Left hindlimb (tissue), 1 donor: ENCODE measurements at regions not wholly inside any gene's neighbourhood (a gene's known extent, or its start where the extent isn't known, plus 50 kb on each side); places are given as distances from the start of the nearest gene placed in this dataset.
"Not testable (repeated sequence)": the region's sequence is repeated elsewhere in the genome, so short reads cannot be mapped to it uniquely, and the experiment has no call there.

Source experiments
- DNase-seq: peaks from one replicate; pipeline ENCODE4 v3.0.0-alpha.2; 2018

DNA sequence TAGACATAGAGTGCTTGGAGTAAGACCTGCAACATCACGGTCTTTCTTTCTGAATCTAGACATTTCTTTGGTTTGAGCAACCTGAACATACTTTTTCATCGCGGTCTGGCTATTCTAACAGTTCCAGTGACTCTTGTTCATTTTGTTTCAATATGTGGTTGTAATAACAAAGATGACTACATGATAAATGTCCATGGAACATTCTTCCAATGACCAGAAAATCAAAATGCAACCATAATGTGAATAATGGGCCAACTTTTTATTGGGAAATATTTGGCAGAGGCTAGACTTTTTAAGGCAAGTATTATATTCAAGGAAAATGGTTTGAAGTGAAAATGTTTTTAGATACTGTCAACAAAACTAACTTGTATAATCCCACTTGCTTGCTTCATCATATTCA is 282.5 kb downstream of the INHBA start:
- DNase-seq = no peak

GRCh38 chr7:41418337-41418736 is 284.6 kb downstream of the INHBA start:
- no peak for DNase-seq

DNA sequence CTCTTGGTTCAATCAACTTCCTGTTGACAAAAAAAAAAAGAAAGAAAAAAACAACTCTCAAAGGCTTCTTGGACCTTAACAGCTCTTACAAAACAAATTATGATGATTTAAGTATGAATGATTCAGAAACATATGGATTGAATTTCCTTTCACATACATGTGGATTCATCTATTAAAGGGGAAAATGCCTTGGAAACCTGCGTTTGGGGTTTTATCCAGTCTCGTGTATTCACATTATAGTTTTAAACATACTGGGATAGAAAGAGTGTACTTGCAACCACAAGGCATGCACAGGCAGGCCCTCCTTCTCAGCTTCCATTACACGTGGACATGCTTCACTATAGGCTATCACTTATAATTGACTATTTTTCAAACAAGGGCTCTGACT is 286.7 kb downstream of the INHBA start:
- no peak for DNase-seq

- DNase-seq = no peak
Measured at GRCh38 chr7:41415471-41416207, 287.3 kb downstream of the INHBA start.

GRCh38 chr7:41415051-41415450 is 287.8 kb downstream of the INHBA start:
- DNase-seq = no peak

- no peak for DNase-seq
Measured at GRCh38 chr7:41404375-41405074, 298.4 kb downstream of the INHBA start.

DNA sequence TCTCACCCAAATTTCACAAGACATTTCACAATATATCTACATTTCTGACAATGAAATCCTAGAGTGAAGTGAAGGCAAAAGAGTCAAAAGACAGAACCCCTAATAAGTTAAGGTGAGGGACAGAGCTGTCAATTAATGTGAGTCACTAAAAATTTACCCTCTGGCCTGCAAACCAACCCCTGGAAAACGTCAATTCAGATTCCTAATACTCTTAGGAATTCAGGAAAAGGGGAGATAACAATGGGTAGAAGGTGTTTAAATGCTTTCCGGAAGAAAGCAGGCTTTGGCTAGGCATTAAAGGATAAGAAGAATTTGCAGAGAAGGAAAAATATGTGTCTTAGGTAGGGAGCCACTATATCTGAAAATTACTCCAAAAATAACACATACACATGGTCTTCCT is 299.6 kb downstream of the INHBA start:
- DNase-seq = no peak

GRCh38 chr7:41401833-41402232 is 301.1 kb downstream of the INHBA start:
- DNase-seq = no peak

- no peak for DNase-seq
Measured at GRCh38 chr7:41399171-41399570, 303.7 kb downstream of the INHBA start.

DNA sequence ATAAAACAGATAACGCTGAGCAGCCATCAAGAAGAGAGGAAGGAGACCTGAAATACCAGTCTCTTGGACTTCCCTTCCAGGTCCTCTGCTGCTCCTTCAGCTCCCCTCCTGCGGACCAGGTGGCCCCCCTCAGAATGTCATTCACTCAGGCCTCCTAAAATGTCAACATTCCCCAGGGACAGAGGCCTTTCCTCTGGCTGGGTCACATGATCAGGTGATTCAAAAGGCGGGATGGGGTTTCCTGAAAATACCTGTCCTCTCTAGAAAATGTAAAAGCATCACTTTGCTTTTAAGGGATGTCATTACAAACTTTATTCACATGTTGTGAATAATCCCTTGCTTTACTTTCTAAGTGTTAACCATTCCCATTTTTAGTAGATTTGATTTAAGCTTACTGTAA is 311.1 kb downstream of the INHBA start:
- no peak for DNase-seq

DNA sequence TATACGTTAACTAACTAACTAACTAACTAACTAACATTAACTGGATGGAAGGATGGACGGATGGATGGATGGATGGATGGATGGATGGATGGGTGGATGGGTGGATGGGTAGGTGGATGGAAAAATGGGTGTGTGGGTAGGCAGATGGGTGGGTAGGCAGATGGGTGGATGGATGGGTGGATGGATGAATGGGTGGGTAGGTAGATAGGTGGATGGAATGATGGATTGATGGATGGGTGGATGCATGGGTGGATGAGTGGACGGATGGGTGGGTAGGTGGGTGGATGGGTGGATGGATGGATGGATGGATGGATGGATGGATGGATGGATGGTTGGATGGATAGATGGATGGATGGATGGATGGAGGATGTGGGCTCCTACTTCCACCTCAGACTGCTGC is 314.0 kb downstream of the INHBA start:
- not testable (repeated sequence) for DNase-seq

DNA sequence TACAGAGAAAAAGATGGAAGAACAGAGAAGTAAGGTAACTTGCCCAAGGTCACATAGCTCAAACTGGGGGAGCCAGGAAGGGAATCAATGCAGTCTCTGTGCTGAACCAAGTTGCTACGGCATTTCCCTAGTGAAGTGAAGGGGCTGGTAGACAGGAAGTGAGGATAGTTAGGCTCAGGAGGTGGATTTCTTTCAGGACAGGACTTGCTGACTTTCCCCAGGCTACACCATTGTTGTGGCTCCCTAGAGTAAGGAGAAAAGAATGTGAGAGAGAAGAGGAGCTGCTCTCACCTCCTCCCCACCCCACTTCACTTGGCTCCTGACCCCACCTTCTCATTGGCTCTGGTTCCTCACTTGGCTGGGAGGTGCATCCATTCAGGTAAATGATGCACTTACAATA is 316.9 kb downstream of the INHBA start:
- no peak for DNase-seq

GRCh38 chr7:41384418-41384817 is 318.5 kb downstream of the INHBA start:
- DNase-seq = no peak

- no peak for DNase-seq
Measured at GRCh38 chr7:41383596-41383995, 319.3 kb downstream of the INHBA start.

- no peak for DNase-seq
Measured at GRCh38 chr7:41378156-41378555, 324.7 kb downstream of the INHBA start.

DNA sequence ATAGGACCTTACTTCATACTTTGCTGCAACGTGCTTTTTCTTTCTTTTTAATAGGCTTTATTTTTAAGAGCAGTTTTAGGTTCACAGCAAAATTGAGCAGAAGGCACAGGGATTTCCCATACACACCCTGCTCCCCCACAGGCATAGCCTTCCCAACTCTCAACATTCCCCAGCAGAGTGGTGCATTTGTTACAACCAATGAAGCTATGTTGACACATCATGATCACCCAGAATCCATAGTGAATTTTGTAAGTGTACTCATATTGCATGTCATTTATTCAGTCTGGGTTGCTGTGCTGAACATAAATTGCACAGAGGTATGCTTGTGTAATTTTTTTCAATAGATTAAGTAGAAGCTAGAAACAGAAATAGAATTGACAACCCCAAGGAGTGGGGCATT is 327.3 kb downstream of the INHBA start:
- DNase-seq = no peak

DNA sequence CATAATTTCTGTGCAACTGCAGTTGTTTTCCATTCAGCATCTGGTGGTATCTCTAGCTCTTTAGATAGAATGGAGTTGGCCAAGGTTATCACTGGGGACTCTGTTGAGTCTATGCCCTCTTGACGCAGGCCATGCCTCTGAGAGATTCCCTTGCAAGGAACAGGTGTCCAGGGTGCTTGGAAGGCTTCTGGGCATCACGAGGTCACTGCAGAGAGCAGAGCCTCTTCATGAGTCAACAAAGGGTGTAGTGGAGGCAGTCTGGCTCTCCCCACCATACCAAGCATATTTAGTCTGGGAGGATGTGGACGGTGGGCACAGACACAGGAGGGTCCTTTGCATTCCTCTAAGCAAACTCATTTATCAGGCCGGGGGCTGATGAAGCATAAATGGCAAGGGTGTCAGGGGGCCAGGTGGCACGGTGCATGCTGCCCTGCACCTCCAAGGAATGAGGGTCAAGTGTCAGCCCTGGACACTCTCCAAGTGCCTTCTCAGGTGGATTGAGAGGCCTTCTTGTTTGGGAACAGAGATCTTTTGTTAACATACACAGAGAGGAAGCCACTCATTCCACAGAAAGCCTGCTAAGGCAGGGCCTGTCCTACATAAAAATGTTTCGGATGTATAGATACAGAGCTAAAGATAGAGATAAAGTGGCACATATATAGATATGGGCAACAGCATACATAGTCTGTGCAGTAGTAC is 328.6 kb downstream of the INHBA start:
- no peak for DNase-seq

DNA sequence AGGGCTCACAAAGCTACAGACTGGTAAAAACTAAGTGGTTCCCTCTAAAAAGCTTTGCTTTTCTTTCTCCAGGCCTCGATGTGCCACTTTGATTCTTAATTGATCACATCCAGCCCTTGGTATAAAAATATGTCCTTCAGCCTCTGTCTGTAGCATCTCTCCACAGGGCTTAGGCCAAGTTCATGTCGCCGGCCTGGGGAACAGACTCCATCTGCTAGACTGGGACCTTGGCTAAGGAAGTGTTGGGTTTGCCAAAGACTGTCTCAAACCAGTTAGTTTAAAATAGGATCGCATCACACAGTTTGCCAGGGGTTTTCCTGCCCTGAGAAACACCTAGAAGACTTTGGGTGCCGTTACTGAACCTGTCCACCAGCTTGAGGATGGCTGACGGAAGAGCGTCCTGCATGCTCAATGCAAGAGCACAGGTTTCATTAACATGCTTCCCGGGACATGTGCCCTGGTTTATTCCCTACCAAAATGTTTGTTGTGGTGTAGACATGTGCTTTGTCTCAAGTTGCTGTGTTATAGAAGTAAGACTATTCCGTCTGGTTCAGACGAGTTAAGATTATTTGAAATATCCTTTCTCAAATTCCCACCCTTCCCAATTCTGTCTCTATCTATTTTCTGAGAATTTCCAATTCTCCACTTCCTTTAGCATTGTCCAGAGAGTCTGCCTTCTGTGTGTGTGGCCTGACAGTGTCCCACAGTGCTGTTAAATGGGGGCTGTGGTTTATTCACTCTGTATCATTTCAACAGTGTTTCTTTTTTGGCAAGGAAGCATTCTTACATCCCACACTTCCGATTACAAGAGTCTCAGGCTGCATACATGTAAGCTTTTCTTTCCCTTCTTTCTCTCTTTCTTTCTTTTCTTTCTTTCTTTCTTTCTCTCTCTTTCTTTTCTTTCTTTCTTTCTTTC is 334.7 kb downstream of the INHBA start:
- DNase-seq = no peak

GRCh38 chr7:41351091-41351490 is 351.8 kb downstream of the INHBA start:
- DNase-seq = no peak

- DNase-seq = no peak
Measured at GRCh38 chr7:41346878-41347277, 356.0 kb downstream of the INHBA start.

GRCh38 chr7:41339913-41340676 is 362.8 kb downstream of the INHBA start:
- no peak for DNase-seq

DNA sequence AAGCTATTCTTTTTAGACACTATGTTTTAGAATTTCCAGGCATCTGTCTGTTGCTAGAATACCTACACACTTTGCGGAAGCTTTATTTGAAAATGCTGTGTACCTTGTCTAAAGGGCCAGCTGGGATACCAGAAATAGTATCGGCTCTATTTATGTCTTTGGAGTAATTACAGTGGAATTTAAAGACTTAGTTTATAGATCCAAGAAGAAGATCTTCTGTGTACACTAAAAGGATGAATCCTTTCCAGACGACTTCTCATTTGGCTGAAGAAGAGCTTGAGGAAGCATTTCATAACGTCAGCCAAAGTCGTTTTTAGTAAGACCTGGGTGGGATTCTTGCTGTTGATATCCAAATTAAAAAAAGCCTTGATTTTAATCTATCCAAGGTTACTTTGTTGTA is 365.9 kb downstream of the INHBA start:
- DNase-seq = no peak
